ENCODE measurements at regions not wholly inside any gene's neighbourhood (a gene's known extent, or its start where the extent isn't known, plus 50 kb on each side); places are given as distances from the start of the nearest gene placed in this dataset.
A peak's percentile ranks its signal among the peaks of the same experiment; 100 is the strongest.

DNA sequence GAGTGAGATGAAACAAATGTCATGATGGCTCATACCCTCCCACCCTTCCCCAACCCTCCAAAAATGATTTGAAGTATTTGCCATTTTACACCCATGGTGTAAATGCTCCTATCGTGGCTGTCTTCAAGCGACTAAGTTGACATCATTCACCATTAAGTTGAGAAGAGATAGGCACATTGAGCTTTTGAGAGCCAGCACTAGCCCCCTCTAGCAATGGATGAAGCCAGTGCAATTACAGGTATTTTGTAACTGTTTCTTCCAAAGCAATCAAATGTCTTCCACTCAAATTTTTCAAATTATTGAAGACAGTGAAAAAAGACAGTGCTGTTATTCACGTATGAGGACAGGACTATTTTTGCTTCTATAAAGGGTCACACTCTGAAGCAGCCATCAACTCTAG, 371.5 kb upstream of the KLF4 start:
- ATAC-seq (no peak), DNase-seq (no peak)
- WGBS (ENCODE audit: insufficient coverage, low coverage, low lambda C conversion rate, missing lambda C conversion rate) = 63% methylated on average over 3 of the region's 3 CpGs
- TF ChIP-seq POLR2A (IDR thresholded peaks at IDR 0.05) = no peak
- TF ChIP-seq, protein P1, sequence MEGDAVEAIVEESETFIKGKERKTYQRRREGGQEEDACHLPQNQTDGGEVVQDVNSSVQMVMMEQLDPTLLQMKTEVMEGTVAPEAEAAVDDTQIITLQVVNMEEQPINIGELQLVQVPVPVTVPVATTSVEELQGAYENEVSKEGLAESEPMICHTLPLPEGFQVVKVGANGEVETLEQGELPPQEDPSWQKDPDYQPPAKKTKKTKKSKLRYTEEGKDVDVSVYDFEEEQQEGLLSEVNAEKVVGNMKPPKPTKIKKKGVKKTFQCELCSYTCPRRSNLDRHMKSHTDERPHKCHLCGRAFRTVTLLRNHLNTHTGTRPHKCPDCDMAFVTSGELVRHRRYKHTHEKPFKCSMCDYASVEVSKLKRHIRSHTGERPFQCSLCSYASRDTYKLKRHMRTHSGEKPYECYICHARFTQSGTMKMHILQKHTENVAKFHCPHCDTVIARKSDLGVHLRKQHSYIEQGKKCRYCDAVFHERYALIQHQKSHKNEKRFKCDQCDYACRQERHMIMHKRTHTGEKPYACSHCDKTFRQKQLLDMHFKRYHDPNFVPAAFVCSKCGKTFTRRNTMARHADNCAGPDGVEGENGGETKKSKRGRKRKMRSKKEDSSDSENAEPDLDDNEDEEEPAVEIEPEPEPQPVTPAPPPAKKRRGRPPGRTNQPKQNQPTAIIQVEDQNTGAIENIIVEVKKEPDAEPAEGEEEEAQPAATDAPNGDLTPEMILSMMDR (IDR thresholded peaks at IDR 0.05) = no peak
- intact Hi-C loops (cut with DNase I) = no loop called here
- no peaks in the 10 kb centered on the region for H3K4me1 ChIP-seq
- no peaks in the 10 kb centered on the region for H3K9me3 ChIP-seq
- no peak overlapping the region for H3K4me3 ChIP-seq
- H3K36me3 ChIP-seq = no peaks in the 10 kb centered on the region
- no peak overlapping the region for H3K27ac ChIP-seq
- H3K27me3 ChIP-seq = no peaks in the 10 kb centered on the region

DNA sequence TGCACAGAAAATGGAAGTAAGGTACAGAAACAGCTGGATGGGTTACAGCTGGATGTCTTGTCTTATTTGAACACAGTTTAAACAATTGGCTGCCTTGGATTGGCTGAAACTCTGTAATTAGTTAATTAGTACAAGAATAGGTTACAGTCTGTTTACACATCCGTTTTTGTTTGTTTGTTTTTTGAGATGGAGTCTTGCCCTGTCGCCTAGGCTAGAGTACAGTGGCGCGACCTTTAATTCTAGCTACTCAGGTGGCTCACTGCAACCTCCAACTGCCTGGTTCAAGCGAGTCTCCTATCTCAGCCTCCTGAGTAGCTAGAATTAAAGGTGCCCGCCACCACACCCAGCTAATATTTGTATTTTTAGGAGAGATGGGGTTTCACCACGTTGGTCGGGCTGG, 368.7 kb upstream of the KLF4 start:
- no peak for DNase-seq
- Histone ChIP-seq H3K27ac (no peak overlapping the region), H3K4me1 (no peaks in the 10 kb centered on the region), H3K9me3 (no peaks in the 10 kb centered on the region), H3K4me3 (no peak overlapping the region), H3K36me3 (no peaks in the 10 kb centered on the region), H3K27me3 (no peaks in the 10 kb centered on the region)
- TF ChIP-seq, protein P1 (IDR thresholded peaks at IDR 0.05) = no peak
- TF ChIP-seq POLR2A (IDR thresholded peaks at IDR 0.05) = no peak
- peak; percentile 26 to 93 (median 45) for ATAC-seq
- WGBS (ENCODE audit: insufficient coverage, low coverage, low lambda C conversion rate, missing lambda C conversion rate) = 64% methylated on average over 8 of the region's 8 CpGs
- intact Hi-C loops (cut with DNase I) = no loop called here

DNA sequence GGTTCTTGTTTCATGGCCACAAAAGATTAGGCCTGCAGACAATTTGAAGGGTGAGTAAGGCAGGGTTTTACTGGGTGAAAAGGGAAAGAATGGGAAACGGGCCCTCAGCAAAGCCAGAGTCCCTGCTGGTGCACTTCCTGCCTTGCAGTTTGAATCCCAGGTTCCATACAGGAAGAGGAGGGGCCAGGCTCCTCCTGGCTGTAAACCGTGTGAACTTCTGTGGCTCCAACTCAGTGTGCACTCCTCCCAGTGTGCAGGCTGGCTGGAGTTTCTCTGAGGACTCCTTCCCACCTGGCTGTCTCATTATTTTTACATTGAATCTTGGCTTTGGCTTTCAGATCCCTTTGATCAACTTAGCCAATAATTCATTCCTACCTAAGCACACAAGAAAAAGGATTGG, 367.1 kb upstream of the KLF4 start:
- ATAC-seq = no peak

DNA sequence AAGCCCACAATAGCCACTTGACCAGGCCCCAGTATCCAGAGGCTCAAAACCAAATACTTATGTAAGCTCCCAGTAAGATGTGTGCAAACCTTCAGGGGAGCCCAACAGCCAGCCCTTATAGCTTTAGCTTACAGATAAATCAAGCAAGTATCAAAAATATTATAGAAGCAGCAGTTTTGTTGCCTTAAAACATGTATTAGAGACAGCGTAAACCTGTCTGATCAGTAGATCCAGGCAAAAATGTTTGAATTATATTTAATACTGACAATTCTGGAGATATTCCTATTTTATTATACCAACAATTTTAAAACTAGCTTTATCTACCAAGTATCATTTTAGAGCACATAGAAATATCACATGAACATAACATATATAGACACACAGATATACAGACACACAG, 365.6 kb upstream of the KLF4 start:
- Histone ChIP-seq H3K36me3 (no peaks in the 10 kb centered on the region), H3K4me1 (no peaks in the 10 kb centered on the region), H3K4me3 (no peak overlapping the region), H3K9me3 (no peaks in the 10 kb centered on the region), H3K27ac (no peak overlapping the region), H3K27me3 (no peaks in the 10 kb centered on the region)
- DNase-seq (no peak), ATAC-seq (no peak)
- intact Hi-C loops (cut with DNase I) = no loop called here
- TF ChIP-seq POLR2A (IDR thresholded peaks at IDR 0.05) = no peak
- TF ChIP-seq, protein P1 (IDR thresholded peaks at IDR 0.05) = no peak
- WGBS (ENCODE audit: insufficient coverage, low coverage, low lambda C conversion rate, missing lambda C conversion rate) = 100% methylated on average over 1 of the region's 1 CpG

More for the DNA sequence above, 367.1 kb upstream of the KLF4 start:
- 70% methylated on average over 2 of the region's 2 CpGs for WGBS (ENCODE audit: insufficient coverage, low coverage, low lambda C conversion rate, missing lambda C conversion rate)
- Histone ChIP-seq H3K27me3 (no peaks in the 10 kb centered on the region), H3K4me3 (no peak overlapping the region), H3K4me1 (no peaks in the 10 kb centered on the region), H3K36me3 (no peaks in the 10 kb centered on the region), H3K27ac (no peak overlapping the region), H3K9me3 (no peaks in the 10 kb centered on the region)
- DNase-seq = no peak
- intact Hi-C loops (cut with DNase I) = no loop called here
- no peak for TF ChIP-seq POLR2A (IDR thresholded peaks at IDR 0.05)
- TF ChIP-seq, protein P1 (IDR thresholded peaks at IDR 0.05) = no peak

DNA sequence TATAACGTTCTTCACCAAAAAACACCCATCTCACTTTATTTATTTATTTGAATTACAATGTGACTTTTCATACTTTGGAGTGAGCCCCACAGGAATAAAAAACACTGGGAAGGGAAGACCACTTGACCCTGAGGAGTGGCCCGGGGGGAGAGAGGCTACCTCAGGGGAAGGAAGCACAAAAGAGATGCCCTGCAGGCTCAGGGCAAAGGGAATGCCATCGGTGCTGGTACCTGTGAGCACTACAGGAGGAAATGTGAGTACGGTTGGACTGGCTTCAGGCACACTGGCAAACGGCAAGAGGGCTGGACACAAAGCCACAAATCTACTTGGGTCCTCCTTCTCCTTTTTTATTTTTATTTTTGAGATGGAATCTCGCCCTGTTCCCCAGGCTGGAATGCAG, 363.9 kb upstream of the KLF4 start:
- peaks cover 0 to 4% (median 0%) of the 10 kb centered on the region in 4 donors for H3K4me1 ChIP-seq
- intact Hi-C loops (cut with DNase I) = no loop called here
- WGBS (ENCODE audit: insufficient coverage, low coverage, low lambda C conversion rate, missing lambda C conversion rate) = 67% methylated on average over 6 of the region's 6 CpGs
- no peaks in the 10 kb centered on the region for H3K9me3 ChIP-seq
- no peak for DNase-seq
- ATAC-seq = no peak
- H3K27me3 ChIP-seq = no peaks in the 10 kb centered on the region
- no peaks in the 10 kb centered on the region for H3K36me3 ChIP-seq
- H3K4me3 ChIP-seq = no peak overlapping the region
- no peak for TF ChIP-seq POLR2A (IDR thresholded peaks at IDR 0.05)
- TF ChIP-seq, protein P1 (IDR thresholded peaks at IDR 0.05) = no peak
- H3K27ac ChIP-seq = no peak overlapping the region

Data from right lobe of liver (tissue), 6 donors.